PC-9 (cell line): ENCODE measurements at regions not wholly inside any gene's neighbourhood (a gene's known extent, or its start where the extent isn't known, plus 50 kb on each side); places are given as distances from the start of the nearest gene placed in this dataset.

Source experiments
- BruUV-seq: library from RNA; stranded (reverse); fragments of 400-500 nt; replicated peaks from 2 replicates; lab custom pipeline; 2021; lab: Mats Ljungman, UMichigan
- CTCF ChIA-PET: fragments of 300-600 bp; sonication (Branson Sonifier 250); formaldehyde crosslinking; loops from one replicate; lab custom pipeline; 2022; ENCODE audit warnings: antibody characterized with exemption; lab: Charles Lee
- POLR2A ChIA-PET: fragments of 300-600 bp; sonication (Branson Sonifier 250); formaldehyde crosslinking; loops from one replicate; lab custom pipeline; 2022; ENCODE audit warnings: antibody characterized with exemption; ENCODE audit not compliant: unreplicated experiment; lab: Charles Lee
- DNase-seq, 2 experiments: peaks; one replicate each; pipeline versions ENCODE4 v3.0.0 to v3.0.0-alpha.2; 2015 to 2022; ENCODE audit warnings: mixed read lengths in 1 of 2
- H2AFZ ChIP-seq: fragments of 200-600 bp; sonication (generic); 2 replicates; pipeline ENCODE4 v1.8.1; 2017; ENCODE audit warnings: antibody characterized with exemption
- H3F3A ChIP-seq: fragments of 200-600 bp; sonication (generic); 2 replicates; pipeline ENCODE4 v1.8.1; 2017; ENCODE audit warnings: antibody characterized with exemption, mild to moderate bottlenecking, low read depth; ENCODE audit not compliant: insufficient read depth
- H3K27ac ChIP-seq: fragments of 200-600 bp; sonication (generic); 2 replicates; pipeline ENCODE4 v1.6.1; 2016; ENCODE audit warnings: mixed run types
- H3K27me3 ChIP-seq: fragments of 200-600 bp; sonication (generic); 2 replicates; pipeline ENCODE4 v1.6.1; 2016; ENCODE audit warnings: low read depth, mixed run types; ENCODE audit not compliant: insufficient read depth
- H3K36me3 ChIP-seq: fragments of 200-600 bp; sonication (generic); 2 replicates; pipeline ENCODE4 v1.6.1; 2016; ENCODE audit warnings: low read depth, mixed run types
- H3K4me1 ChIP-seq: fragments of 200-600 bp; sonication (generic); replicated peaks from 2 replicates; pipeline ENCODE4 v1.6.1; 2016; ENCODE audit warnings: mixed run types; ENCODE audit not compliant: insufficient read depth
- H3K4me2 ChIP-seq: fragments of 200-600 bp; sonication (generic); 2 replicates; pipeline ENCODE4 v1.6.1; 2017; ENCODE audit warnings: mixed run types
- H3K4me3 ChIP-seq: fragments of 200-600 bp; sonication (generic); 2 replicates; pipeline ENCODE4 v1.6.1; 2016; ENCODE audit warnings: mixed run types
- H3K79me2 ChIP-seq: fragments of 200-600 bp; sonication (generic); 2 replicates; pipeline ENCODE4 v1.6.1; 2017; ENCODE audit warnings: low read depth, mixed run types
- H3K9me2 ChIP-seq: fragments of 200-600 bp; sonication (generic); 2 replicates; pipeline ENCODE4 v1.8.1; 2017; ENCODE audit warnings: mild to moderate bottlenecking; ENCODE audit not compliant: insufficient read depth
- H3K9me3 ChIP-seq: fragments of 200-600 bp; sonication (generic); 2 replicates; pipeline ENCODE4 v1.8.1; 2016; ENCODE audit warnings: low read depth; ENCODE audit not compliant: insufficient read depth
- H4K20me1 ChIP-seq: fragments of 200-600 bp; sonication (generic); 2 replicates; pipeline ENCODE4 v1.8.1; 2017; ENCODE audit not compliant: insufficient read depth
- CTCF ChIP-seq: fragments of 200-600 bp; sonication (generic); conservative IDR thresholded peaks from 2 replicates; pipeline ENCODE4 v1.6.1; 2017; ENCODE audit warnings: mixed run types, antibody characterized with exemption, mild to moderate bottlenecking, moderate library complexity
- EZH2 ChIP-seq: fragments of 200-600 bp; sonication (generic); IDR thresholded peaks from 2 replicates; pipeline ENCODE4 v1.8.0; 2017; ENCODE audit warnings: antibody characterized with exemption, low read depth
- intact Hi-C: fragments of 100-400 bp; cut with micrococcal nuclease; formaldehyde crosslinking; loops from one replicate; pipeline ENCODE4 v1.10.0; 2022; ENCODE audit not compliant: unreplicated experiment

- no peak overlapping the region for H2AFZ ChIP-seq
- H4K20me1 ChIP-seq, result no peaks in the 10 kb centered on the region
- no peaks in the 10 kb centered on the region for H3K79me2 ChIP-seq
- no peak overlapping the region for H3K27ac ChIP-seq
- no peak overlapping the region for H3K4me2 ChIP-seq
- ChIA-PET CTCF (no interaction called here), POLR2A (no interaction called here)
- no peak for DNase-seq
- no TSS peak for BruUV-seq
- H3K9me2 ChIP-seq, result no peaks in the 10 kb centered on the region
- no peaks in the 10 kb centered on the region for H3F3A ChIP-seq
- no peaks in the 10 kb centered on the region for H3K4me1 ChIP-seq
- intact Hi-C loops, result no loop called here
- H3K27me3 ChIP-seq, result 0 out of 2 replicates have a peak, but pooled peaks cover 10% of the 10 kb centered on the region
- no peaks in the 10 kb centered on the region for H3K36me3 ChIP-seq
- TF ChIP-seq EZH2 (no peak), CTCF (no peak; the same call in 1 of the 2 replicates)
- no peak overlapping the region for H3K4me3 ChIP-seq
- no peaks in the 10 kb centered on the region for H3K9me3 ChIP-seq
Observed at GRCh38 chr12:24278832-24279231, 329.4 kb upstream of the SOX5 start.

GRCh38 chr12:24270965-24271364, 321.5 kb upstream of the SOX5 start:
- no peaks in the 10 kb centered on the region for H3F3A ChIP-seq
- H3K27me3 ChIP-seq, result no peaks in the 10 kb centered on the region
- no TSS peak for BruUV-seq
- 0 out of 2 replicates have a peak, but pooled peaks cover 3% of the 10 kb centered on the region for H4K20me1 ChIP-seq
- no peak overlapping the region for H3K4me2 ChIP-seq
- no peaks in the 10 kb centered on the region for H3K9me3 ChIP-seq
- H3K9me2 ChIP-seq, result no peaks in the 10 kb centered on the region
- no peak for DNase-seq
- intact Hi-C loops, result no loop called here
- H3K36me3 ChIP-seq, result no peaks in the 10 kb centered on the region
- TF ChIP-seq CTCF (no peak), EZH2 (no peak)
- H2AFZ ChIP-seq, result no peak overlapping the region
- no peaks in the 10 kb centered on the region for H3K4me1 ChIP-seq
- no peak overlapping the region for H3K27ac ChIP-seq
- ChIA-PET CTCF (no interaction called here), POLR2A (no interaction called here)
- no peaks in the 10 kb centered on the region for H3K79me2 ChIP-seq
- H3K4me3 ChIP-seq, result no peak overlapping the region

GRCh38 chr12:24270464-24270863, 321.0 kb upstream of the SOX5 start:
- POLR2A ChIA-PET, result no interaction called here
- CTCF ChIA-PET, result no interaction called here

More at GRCh38 chr12:24270464-24270863, 321.0 kb upstream of the SOX5 start:
- H3K27ac ChIP-seq, result no peak overlapping the region
- H3K4me1 ChIP-seq, result no peaks in the 10 kb centered on the region
- no peak overlapping the region for H2AFZ ChIP-seq
- H3K27me3 ChIP-seq, result no peaks in the 10 kb centered on the region
- no peaks in the 10 kb centered on the region for H3K36me3 ChIP-seq
- no peak overlapping the region for H3K4me3 ChIP-seq
- H3K9me2 ChIP-seq, result no peaks in the 10 kb centered on the region
- H4K20me1 ChIP-seq, result 0 out of 2 replicates have a peak, but pooled peaks cover 3% of the 10 kb centered on the region
- TF ChIP-seq CTCF (no peak), EZH2 (no peak)
- no peak for DNase-seq
- no TSS peak for BruUV-seq
- H3F3A ChIP-seq, result no peaks in the 10 kb centered on the region
- no peak overlapping the region for H3K4me2 ChIP-seq
- no peaks in the 10 kb centered on the region for H3K9me3 ChIP-seq
- no peaks in the 10 kb centered on the region for H3K79me2 ChIP-seq
- intact Hi-C loops, result no loop called here
